Right atrium auricular region (tissue), 2 donors: ENCODE measurements at regions not wholly inside any gene's neighbourhood (a gene's known extent, or its start where the extent isn't known, plus 50 kb on each side); places are given as distances from the start of the nearest gene placed in this dataset.

ENCODE experiments used
- DNase-seq: peaks from one replicate; pipeline ENCODE4 v3.0.0-alpha.2; 2019; ENCODE audit warnings: low spot score
- H3K27ac ChIP-seq, 2 donors: fragments of 200-600 bp; sonication (generic); 1 replicate in 1 of 2; 2 replicates in 1 of 2; pipeline ENCODE4 v1.5.1; 2016 to 2019
- H3K27me3 ChIP-seq, 2 donors: fragments of 200-600 bp; sonication (generic); one replicate each; pipeline versions ENCODE4 v1.5.1 to v1.6.0; 2017 to 2019
- H3K36me3 ChIP-seq: fragments of 200-600 bp; sonication (generic); one replicate; pipeline ENCODE4 v1.5.1; 2016
- H3K4me1 ChIP-seq, 2 donors: fragments of 200-600 bp; sonication (generic); one replicate each; pipeline versions ENCODE4 v1.5.1 to v1.6.0; 2017 to 2019
- H3K4me3 ChIP-seq, 2 donors: fragments of 200-600 bp; sonication (generic); 1 replicate in 1 of 2; 2 replicates in 1 of 2; pipeline ENCODE4 v1.5.1; 2017 to 2019; ENCODE audit warnings: mild to moderate bottlenecking in 1 of 2, moderate library complexity in 1 of 2
- H3K9me3 ChIP-seq, 2 donors: fragments of 200-600 bp; sonication (generic); one replicate each; pipeline ENCODE4 v1.5.1; 2019
- TF ChIP-seq, protein P1 (sequence below), 2 donors: fragments of 200-600 bp; sonication (generic); IDR thresholded peaks; one replicate each; pipeline ENCODE4 v1.5.1; 2019; ENCODE audit warnings: antibody characterized with exemption in 2 of 2

DNA sequence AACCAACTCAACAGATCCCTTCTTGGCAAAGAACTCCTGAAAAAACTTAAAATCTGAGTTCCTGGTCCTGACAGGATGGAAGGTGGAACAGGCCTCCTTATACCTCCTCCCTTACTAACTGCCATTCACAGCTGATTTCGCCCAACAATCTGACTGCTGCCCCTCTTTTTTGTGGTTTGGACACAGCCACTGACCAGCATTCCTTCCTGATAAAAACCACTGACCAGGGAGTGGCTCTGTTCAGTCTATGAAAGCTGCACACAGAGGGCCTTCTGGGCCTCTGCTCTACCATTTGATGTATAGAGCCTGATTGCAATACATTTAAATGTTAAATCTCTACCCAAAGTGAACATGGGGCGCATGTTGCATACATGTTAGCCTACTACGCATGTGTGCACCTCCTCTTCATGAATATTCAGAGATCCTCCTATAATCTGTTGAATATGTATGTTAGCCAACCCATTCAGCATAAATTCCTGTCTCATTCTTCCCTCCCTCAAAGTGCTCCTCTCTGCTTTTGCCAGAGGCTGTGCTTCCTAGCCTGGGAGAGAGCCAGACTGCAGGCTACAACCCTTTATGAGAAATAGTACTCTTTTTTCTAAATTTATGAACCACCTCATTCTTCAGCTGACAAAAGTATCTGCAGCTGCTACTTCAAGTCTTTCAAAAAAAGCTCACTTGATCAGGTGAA, 93.7 kb upstream of the MRPS30 start:
- no peak for DNase-seq
- TF ChIP-seq, protein P1, sequence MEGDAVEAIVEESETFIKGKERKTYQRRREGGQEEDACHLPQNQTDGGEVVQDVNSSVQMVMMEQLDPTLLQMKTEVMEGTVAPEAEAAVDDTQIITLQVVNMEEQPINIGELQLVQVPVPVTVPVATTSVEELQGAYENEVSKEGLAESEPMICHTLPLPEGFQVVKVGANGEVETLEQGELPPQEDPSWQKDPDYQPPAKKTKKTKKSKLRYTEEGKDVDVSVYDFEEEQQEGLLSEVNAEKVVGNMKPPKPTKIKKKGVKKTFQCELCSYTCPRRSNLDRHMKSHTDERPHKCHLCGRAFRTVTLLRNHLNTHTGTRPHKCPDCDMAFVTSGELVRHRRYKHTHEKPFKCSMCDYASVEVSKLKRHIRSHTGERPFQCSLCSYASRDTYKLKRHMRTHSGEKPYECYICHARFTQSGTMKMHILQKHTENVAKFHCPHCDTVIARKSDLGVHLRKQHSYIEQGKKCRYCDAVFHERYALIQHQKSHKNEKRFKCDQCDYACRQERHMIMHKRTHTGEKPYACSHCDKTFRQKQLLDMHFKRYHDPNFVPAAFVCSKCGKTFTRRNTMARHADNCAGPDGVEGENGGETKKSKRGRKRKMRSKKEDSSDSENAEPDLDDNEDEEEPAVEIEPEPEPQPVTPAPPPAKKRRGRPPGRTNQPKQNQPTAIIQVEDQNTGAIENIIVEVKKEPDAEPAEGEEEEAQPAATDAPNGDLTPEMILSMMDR (IDR thresholded peaks at IDR 0.05), result no peak
- no peak overlapping the region for H3K4me3 ChIP-seq
- H3K4me1 ChIP-seq, result no peaks in the 10 kb centered on the region
- no peaks in the 10 kb centered on the region for H3K36me3 ChIP-seq
- H3K27me3 ChIP-seq, result no peaks in the 10 kb centered on the region
- H3K27ac ChIP-seq, result no peak overlapping the region
- no peaks in the 10 kb centered on the region for H3K9me3 ChIP-seq

DNA sequence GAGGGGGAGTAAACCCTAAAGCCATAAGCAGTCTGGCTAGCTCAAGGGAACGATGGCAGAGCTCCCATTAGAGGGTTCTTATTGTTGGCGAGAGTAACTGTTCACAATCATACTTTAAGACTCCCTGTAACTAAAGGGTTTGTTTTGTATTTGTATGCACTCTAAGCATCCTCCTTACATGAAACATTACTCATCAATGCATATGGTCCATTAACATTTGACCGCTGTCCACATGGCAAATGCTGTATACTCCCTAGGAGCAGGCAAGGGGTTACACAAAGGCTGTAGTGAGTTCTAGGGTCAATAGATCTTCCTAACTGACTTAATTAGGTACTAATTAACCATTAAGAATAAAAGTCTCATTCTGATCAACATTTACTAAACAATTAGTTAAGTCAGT, 95.3 kb upstream of the MRPS30 start:
- no peaks in the 10 kb centered on the region for H3K27me3 ChIP-seq
- H3K36me3 ChIP-seq, result no peaks in the 10 kb centered on the region
- TF ChIP-seq, protein P1 (IDR thresholded peaks at IDR 0.05), result no peak
- no peaks in the 10 kb centered on the region for H3K4me1 ChIP-seq
- no peaks in the 10 kb centered on the region for H3K9me3 ChIP-seq
- H3K4me3 ChIP-seq, result no peak overlapping the region
- H3K27ac ChIP-seq, result no peak overlapping the region
- no peak for DNase-seq

DNA sequence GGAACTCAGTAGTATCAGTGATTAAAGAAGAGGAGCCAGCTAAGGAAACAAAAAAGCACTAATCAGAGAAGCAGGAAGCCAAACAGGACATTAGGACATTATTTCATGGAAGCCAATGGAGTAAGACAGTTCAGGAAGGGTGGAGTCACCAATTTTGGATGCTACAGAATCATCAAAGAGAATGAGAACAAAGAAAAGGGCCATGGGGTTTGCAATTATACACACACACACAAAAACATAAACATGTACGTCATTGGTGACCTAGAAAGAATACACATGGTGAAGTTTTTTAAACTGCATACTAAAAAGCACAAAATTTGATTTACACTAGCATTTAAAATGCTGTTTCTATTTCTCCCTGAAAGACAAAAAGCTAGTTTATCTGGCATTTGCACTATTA, 96.8 kb upstream of the MRPS30 start:
- Histone ChIP-seq H3K36me3 (no peaks in the 10 kb centered on the region), H3K4me1 (no peaks in the 10 kb centered on the region), H3K4me3 (no peak overlapping the region), H3K27me3 (no peaks in the 10 kb centered on the region), H3K27ac (no peak overlapping the region), H3K9me3 (no peaks in the 10 kb centered on the region)
- no peak for DNase-seq
- TF ChIP-seq, protein P1 (IDR thresholded peaks at IDR 0.05), result no peak

DNA sequence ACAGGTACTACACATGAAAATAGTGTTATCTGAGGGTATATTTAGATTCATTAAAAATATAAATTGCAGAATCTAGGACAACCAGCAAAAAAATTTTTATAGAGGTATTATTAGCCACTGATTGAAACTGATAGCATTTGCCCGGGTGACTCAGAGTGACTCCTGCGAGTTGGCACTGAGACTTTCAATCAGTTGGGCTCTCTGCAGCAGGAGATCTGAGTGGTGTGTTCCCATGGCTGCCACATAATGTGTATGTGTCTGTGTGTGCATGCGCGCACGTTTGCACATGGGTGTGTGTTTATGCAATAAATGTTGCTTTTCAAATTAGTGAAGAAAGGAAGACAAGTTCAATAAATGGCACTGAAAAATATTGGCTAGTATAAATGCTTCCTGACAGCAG, 100.1 kb upstream of the MRPS30 start:
- TF ChIP-seq, protein P1 (IDR thresholded peaks at IDR 0.05), result no peak
- no peak for DNase-seq
- no peaks in the 10 kb centered on the region for H3K9me3 ChIP-seq
- no peaks in the 10 kb centered on the region for H3K36me3 ChIP-seq
- no peak overlapping the region for H3K4me3 ChIP-seq
- H3K4me1 ChIP-seq, result no peaks in the 10 kb centered on the region
- H3K27ac ChIP-seq, result no peak overlapping the region
- H3K27me3 ChIP-seq, result no peaks in the 10 kb centered on the region

DNA sequence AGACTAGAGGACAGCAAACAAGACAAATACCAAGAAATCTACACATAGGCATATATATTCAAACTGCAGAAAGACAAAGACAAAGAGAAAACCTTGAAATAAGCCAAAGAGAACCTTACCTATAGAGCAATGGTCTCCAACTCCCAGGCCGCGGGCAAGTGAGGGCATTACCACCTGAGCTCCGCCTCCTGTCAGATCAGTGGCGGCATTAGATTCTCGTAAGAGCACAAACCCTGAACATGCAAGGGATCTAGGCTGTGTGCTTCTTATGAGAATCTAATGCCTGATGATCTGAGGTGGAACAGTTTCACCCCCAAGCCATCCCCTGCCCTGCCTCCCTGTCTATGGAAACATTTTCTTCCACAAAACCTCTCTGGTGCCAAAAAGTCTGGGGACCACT, 101.0 kb upstream of the MRPS30 start:
- H3K9me3 ChIP-seq, result no peaks in the 10 kb centered on the region
- no peaks in the 10 kb centered on the region for H3K4me1 ChIP-seq
- no peak overlapping the region for H3K27ac ChIP-seq
- H3K27me3 ChIP-seq, result no peaks in the 10 kb centered on the region
- TF ChIP-seq, protein P1 (IDR thresholded peaks at IDR 0.05), result no peak
- H3K4me3 ChIP-seq, result no peak overlapping the region
- DNase-seq, result no peak
- H3K36me3 ChIP-seq, result no peaks in the 10 kb centered on the region

DNA sequence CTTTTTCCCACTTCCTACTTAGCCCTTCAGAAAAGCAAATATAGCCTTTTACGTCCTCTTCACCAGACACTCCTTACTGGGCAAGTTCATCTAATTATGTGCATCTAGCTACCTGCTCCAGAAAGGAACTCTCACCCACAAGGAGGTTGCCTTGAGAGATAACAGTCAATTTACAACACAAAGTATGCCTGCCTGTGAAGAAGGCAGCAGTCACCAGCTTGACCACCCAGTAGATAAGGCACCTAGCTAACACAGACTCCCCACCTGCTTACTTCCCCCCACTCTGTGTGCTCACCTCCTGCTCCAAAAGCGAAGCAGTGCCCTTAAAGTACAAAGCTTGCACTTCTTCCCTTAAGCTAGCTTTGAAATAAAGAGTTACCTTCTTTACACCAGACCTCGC, 111.7 kb upstream of the MRPS30 start:
- TF ChIP-seq, protein P1 (IDR thresholded peaks at IDR 0.05), result no peak
- no peak for DNase-seq

More for the DNA sequence above, 111.7 kb upstream of the MRPS30 start:
- Histone ChIP-seq H3K27me3 (no peaks in the 10 kb centered on the region), H3K4me1 (no peaks in the 10 kb centered on the region), H3K27ac (no peak overlapping the region), H3K36me3 (no peaks in the 10 kb centered on the region), H3K4me3 (no peak overlapping the region), H3K9me3 (no peaks in the 10 kb centered on the region)
